ENCODE measurements at regions not wholly inside any gene's neighbourhood (a gene's known extent, or its start where the extent isn't known, plus 50 kb on each side); places are given as distances from the start of the nearest gene placed in this dataset.

GRCh38 chr2:88831792-88832248, 140.3 kb downstream of the RPIA start:
- DNase-seq (ENCODE audit: low read depth) = peak; percentile 35
- in situ Hi-C loops (cut with HindIII; ENCODE audit: low pct_unique_long_range_greater_than_20kb, low sequenced_read_pairs) = no loop called here

DNA sequence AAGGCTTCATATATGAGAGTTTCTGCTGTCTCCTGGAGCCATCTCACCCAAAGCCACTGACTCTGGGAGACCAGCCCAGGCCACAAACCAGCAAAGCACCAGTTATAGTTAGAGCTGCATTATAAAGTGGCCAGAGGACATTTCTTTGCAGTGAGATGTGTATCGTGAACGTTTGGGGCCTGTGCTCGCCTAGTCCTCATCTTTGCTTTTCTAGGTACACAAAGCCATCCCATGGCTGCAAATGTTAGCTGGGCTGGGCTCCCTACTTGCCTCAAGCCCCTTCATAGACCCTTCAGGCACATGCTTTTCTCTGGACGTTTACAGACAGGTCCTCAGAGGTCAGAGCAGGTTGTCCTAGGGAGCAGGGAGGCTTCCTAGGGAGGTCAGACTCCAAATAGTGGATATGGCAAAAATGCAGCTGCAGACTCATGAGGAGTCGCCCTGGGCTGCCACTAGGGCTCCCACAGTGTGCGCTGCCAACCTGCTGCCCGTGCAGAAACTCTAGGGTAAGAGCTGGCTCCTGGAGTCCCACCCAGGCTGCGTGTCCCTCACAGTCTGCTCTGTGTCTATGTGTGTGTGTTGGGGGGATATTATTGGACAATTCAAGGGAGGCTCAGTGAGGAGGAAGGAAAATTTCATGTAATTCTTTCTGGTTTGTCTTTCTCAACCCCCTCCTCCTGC, 141.0 kb downstream of the RPIA start:
- no peak for DNase-seq (ENCODE audit: low read depth)
- in situ Hi-C loops (cut with HindIII; ENCODE audit: low pct_unique_long_range_greater_than_20kb, low sequenced_read_pairs) = no loop called here

GRCh38 chr2:88832992-88833389, 141.5 kb downstream of the RPIA start:
- no peak for DNase-seq (ENCODE audit: low read depth)
- in situ Hi-C loops (cut with HindIII; ENCODE audit: low pct_unique_long_range_greater_than_20kb, low sequenced_read_pairs) = no loop called here

GRCh38 chr2:88834376-88834775, 142.9 kb downstream of the RPIA start:
- DNase-seq (ENCODE audit: low read depth) = no peak

DNA sequence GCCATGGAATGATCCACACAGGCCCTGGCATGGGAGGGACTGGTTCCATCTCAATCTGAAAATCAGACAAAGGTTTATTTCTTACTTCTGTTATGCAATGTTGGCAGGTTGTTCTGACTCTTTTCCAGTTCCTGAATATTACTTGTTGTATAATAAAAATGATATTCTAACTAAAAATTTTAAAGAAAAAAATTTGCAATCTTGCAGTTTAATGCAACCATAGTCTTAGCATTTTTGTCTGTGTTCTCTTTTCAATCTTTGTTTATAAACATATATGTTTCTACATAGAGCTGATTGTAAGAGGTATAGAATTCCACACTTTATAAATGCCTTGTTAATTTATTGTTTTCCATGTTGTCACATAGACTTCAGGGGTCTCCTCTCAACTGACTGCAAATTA, 143.4 kb downstream of the RPIA start:
- DNase-seq (ENCODE audit: low read depth) = no peak
- in situ Hi-C loops (cut with HindIII; ENCODE audit: low pct_unique_long_range_greater_than_20kb, low sequenced_read_pairs) = no loop called here

More at GRCh38 chr2:88834376-88834775, 142.9 kb downstream of the RPIA start:
- in situ Hi-C loops (cut with HindIII; ENCODE audit: low pct_unique_long_range_greater_than_20kb, low sequenced_read_pairs) = no loop called here

GRCh38 chr2:88835726-88836125, 144.3 kb downstream of the RPIA start:
- in situ Hi-C loops (cut with HindIII; ENCODE audit: low pct_unique_long_range_greater_than_20kb, low sequenced_read_pairs) = no loop called here
- DNase-seq (ENCODE audit: low read depth) = no peak

DNA sequence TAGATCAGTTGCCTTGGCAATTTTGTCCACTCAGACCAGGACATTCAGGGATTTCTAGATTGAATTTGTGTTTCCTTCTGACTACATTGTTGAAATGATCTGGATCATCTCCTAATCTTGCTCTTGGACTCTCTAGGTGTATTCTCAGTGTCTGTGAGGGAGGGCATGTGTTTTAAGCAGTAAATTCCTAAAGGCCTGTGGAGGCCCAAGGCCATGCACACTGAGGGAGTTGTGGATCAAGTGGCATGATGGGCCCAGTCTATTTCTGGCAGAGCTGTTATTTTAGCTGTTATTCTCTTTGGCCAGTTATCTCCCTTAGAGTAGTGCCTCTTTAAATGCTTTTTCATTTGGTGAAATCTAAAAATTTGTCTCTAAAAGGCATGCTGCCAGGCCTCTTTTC, 144.9 kb downstream of the RPIA start:
- DNase-seq (ENCODE audit: low read depth) = no peak
- in situ Hi-C loops (cut with HindIII; ENCODE audit: low pct_unique_long_range_greater_than_20kb, low sequenced_read_pairs) = no loop called here

DNA sequence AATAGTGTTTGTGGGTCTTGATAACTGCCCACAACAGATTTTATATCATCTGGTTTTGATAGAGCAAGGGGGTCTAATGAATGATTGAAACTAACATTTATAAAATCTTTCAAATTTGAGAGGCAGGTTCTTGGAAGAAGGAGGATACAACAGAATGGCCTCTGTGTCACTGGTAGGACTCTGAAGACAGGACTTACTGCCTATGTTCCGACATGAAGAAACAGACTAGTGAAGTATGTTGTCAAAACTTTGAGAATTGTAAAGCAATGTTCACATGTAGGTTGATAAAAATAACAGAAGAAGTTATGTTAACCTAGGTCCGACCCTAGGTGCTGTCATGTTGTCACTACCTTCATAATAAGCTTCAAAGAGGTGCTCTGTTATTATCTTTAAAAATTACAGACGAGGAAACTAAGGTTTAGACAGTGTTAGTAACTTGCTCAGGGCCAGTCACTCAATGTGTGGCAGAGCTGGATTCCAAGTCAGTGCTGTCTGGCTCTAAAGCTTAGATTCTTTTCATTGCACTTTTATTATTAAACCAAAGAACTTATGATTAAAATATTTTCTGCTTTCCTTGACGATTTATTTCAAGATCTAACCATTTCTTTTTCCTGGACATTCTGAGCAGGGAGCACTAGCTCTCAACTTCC, 146.2 kb downstream of the RPIA start:
- no peak for DNase-seq (ENCODE audit: low read depth)
- in situ Hi-C loops (cut with HindIII; ENCODE audit: low pct_unique_long_range_greater_than_20kb, low sequenced_read_pairs) = no loop called here

DNA sequence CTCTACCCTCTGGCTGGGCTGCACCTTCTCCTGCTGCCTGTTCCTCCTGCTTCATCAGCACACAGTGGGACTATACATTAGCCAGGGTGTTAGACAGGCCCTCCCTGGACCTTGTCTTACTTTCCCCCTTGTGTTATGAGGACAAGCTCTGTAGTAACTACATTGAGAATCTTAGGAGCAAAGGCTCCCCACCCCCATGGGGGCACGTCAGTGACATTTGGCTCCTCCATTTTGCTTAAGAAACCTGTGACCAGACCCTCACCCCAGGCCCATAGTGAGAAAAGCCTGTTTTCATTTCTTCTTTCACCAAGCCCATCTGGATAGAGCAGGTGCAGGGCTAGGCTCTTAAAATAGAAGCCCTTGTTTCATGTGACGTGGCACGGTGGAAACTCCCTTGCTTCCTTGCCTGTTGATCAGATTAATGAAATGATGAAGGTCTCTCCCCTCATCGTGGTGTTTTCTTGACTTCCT, 146.7 kb downstream of the RPIA start:
- in situ Hi-C loops (cut with HindIII; ENCODE audit: low pct_unique_long_range_greater_than_20kb, low sequenced_read_pairs) = no loop called here

DNA sequence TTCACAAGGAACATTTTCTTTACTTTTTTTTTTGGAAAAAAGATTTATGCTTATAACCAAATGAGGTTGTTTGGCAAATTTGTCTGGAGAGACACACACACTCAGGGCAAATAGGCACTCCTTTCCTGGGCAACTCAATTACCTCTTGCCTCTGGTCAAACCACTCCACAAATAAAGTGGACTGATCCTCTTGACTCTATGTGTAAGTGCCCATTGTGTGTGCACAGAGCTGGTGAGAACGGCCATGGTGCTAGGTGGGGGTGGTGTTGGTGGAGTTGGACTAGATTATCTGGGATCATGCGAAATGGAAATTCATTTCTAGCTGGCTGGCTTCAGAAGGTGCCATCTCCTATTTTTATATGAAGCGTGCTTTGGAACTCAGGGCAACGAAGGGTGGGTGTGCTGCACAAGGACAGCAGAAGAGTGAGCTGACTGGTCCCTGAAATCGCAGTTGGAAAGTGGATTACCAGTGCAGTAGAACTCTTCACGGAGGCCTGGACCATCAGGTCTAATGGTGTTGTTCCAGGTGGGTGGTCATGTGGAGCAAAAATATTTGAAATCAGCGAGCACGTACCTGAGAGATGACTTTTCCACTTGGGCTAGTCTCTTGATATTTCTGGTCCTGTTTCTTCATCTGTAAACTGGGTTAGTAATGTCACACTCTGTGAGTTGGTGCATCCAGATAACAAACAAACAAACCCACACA, 149.9 kb downstream of the RPIA start:
- DNase-seq (ENCODE audit: low read depth) = peak; percentile 62
- in situ Hi-C loops (cut with HindIII; ENCODE audit: low pct_unique_long_range_greater_than_20kb, low sequenced_read_pairs) = no loop called here

More for the DNA sequence above, 146.7 kb downstream of the RPIA start:
- no peak for DNase-seq (ENCODE audit: low read depth)

DNA sequence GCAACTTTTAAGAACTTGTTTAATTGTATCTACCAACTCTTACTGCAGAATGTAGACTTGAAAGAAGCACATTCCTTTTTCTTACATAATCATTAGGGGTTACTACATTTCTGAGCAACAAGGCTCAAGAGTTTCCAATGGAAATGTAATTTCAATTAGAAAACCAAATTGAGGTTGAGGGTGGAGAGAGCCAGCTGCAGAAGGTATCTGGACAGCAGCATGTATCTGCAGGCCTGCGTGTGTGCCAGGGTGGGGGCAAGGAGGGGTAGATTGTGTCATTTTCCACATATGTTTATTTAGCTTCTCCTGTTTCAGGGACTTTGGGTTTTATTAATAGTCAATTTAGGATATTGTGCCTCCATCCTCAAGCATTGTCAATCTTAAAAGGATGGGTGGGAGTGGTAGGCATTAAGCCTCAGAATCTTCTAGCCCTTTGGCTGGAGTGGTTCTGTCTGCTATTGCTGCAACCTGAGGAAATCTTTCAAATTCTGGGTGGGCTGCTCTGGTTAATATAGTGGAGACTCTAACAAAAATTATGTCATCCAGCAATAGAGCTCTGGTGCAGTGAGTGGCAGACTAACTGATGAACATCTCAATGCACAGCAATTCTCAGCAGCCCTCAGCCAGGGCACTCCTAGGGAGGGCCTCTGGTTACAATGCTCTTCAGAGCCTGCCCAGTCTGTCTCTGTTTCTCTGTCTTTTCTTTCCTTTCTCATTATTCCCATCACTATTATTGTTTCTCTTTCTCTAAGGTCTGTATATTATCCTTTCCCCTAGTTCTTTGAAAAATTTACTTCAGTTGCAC, 151.4 kb downstream of the RPIA start:
- in situ Hi-C loops (cut with HindIII; ENCODE audit: low pct_unique_long_range_greater_than_20kb, low sequenced_read_pairs) = no loop called here
- DNase-seq (ENCODE audit: low read depth) = no peak

DNA sequence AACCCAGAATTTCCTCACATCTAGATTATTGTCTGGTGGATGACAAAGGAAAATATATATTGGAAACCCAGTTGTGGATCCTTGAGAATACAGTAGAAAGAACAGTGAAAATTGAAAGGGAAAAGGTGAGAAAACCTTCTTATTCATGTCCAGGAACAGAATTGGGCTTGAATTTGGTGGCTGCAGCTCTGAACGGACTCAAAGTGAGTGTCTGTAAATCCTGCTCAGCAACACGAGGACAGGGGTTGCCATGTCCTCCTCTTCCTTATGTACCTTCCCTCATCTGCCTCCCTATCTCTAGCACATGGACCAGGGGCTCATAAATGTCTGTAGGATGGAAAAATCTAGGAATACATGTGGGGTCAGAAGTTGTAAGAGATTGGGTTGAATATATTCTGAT, 152.2 kb downstream of the RPIA start:
- in situ Hi-C loops (cut with HindIII; ENCODE audit: low pct_unique_long_range_greater_than_20kb, low sequenced_read_pairs) = no loop called here
- no peak for DNase-seq (ENCODE audit: low read depth)

DNA sequence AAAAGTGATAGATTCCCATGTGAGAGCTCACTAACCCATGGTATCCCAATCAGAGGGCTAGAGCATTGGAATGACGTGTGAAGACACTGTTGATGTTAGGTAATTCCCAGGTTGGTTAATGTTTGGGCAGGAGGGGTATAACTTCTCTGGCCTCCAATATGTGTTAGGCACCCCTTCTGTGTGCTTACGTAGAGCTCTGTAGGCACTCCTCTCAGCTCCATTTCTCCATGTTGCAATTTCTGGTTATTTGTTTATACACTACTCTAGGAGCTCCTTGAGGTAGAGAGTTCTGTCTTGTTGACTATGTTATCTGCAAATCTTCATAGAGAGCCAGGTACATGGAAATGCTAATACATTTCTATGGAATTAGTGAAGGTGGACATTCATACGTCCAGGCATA, 153.5 kb downstream of the RPIA start:
- no peak for DNase-seq (ENCODE audit: low read depth)
- in situ Hi-C loops (cut with HindIII; ENCODE audit: low pct_unique_long_range_greater_than_20kb, low sequenced_read_pairs) = no loop called here

- DNase-seq (ENCODE audit: low read depth) = no peak
- in situ Hi-C loops (cut with HindIII; ENCODE audit: low pct_unique_long_range_greater_than_20kb, low sequenced_read_pairs) = no loop called here
Measured at GRCh38 chr2:88845772-88846661, 154.5 kb downstream of the RPIA start.

DNA sequence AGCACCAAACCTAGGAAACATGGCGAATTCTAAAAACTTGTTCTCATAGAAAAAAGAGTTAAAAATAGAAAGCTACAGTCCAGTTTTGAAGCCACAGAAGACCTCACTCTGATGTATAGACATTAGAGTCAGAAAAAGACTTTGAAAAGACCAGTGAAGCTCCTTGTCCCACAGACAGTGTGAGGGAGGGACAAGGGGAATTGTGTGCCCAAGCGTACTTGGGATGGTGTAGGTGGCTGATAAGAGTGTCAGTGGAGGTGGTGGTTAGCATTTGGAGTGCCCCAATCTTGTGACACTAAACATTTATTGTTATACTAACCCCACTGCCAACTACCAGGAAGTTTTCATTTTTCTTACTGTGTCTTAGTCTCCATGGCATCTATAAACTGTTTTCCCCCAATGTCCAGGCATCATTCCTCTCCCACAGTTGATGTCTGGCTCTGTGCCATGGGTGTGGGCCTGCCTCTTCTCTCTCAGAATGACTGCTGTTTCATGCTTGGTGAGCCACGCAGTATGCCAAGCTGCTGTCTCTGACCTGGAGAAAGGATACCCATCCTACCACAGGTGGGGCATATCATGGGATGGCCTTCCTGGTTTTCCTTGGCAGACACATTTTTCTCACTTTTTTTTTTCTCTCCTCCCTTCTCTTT, 161.4 kb downstream of the RPIA start:
- in situ Hi-C loops (cut with HindIII; ENCODE audit: low pct_unique_long_range_greater_than_20kb, low sequenced_read_pairs) = no loop called here
- DNase-seq (ENCODE audit: low read depth) = peak; percentile 98

GRCh38 chr2:88853403-88853790, 161.9 kb downstream of the RPIA start:
- no peak for DNase-seq (ENCODE audit: low read depth)
- in situ Hi-C loops (cut with HindIII; ENCODE audit: low pct_unique_long_range_greater_than_20kb, low sequenced_read_pairs) = no loop called here

DNA sequence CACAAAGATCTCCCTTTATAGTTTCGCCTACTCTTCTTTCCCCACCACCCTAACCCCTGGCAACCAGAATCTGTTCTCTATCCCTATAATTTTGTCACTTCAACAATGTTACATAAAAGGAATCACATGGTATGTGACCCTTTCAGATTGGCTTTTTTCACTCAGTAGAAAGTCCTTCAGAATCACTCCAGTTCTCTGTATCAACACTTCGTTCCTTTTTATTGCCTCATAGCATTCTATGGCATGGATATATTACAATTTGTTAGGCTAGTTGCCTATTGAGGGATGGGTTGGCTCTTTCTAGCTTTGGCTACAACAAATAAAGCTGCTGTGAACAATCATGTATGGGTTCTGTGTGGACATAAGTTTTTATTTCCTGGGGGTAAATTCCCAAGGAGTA, 163.1 kb downstream of the RPIA start:
- in situ Hi-C loops (cut with HindIII; ENCODE audit: low pct_unique_long_range_greater_than_20kb, low sequenced_read_pairs) = no loop called here
- DNase-seq (ENCODE audit: low read depth) = no peak

Measured in Caki2 (cell line).